NCI-H82 treated with DMSO at 0.1 percent for 48 hours (cell line): ENCODE measurements at regions not wholly inside any gene's neighbourhood (a gene's known extent, or its start where the extent isn't known, plus 50 kb on each side); places are given as distances from the start of the nearest gene placed in this dataset.
"Not testable (repeated sequence)": the region's sequence is repeated elsewhere in the genome, so short reads cannot be mapped to it uniquely, and the experiment has no call there.

Experiments
- DNase-seq: peaks from one replicate; lab custom pipeline; 2025; ENCODE audit not compliant: unreplicated experiment; lab: John Stamatoyannopoulos, UW

DNA sequence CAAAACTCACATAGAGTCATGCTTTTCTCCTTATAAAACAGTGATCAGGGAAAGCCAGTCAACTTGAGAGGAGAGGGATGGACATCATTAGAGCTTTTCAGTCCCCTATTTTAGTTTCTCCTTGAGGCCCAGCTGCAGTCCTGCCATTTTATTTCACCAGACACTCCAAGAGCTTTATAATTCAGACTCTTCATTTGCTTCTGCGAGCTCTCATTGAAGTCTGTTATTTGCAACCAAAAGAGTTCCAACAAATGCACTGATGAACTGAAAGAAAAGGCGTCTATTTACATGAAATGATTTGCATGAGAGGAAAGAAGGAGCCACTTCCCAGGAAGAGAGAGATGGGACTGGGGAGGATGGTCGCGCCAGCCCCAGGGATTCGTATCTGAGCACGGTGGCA lies 86.8 kb downstream of the NDUFA12 start:
- DNase-seq: no peak

DNA sequence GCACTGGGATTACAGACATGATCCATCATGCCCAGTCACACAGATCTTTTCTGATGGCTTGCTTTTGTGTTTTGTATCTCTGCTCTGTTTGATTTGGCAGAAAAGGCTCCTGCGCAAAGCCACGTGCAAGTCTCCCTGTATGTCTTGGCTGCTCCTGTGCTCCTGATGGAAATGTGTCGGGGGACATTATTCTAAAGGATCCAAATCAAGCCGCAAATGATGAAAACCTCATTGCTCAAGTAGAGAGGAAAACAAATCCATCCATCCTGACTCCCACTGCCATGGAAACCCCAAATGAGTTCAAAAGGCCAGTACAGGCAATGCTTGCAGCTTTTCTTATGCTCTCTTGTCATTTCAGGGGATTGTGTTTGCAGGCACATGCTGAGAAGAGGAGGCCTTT lies 93.8 kb downstream of the NDUFA12 start:
- DNase-seq: no peak

DNA sequence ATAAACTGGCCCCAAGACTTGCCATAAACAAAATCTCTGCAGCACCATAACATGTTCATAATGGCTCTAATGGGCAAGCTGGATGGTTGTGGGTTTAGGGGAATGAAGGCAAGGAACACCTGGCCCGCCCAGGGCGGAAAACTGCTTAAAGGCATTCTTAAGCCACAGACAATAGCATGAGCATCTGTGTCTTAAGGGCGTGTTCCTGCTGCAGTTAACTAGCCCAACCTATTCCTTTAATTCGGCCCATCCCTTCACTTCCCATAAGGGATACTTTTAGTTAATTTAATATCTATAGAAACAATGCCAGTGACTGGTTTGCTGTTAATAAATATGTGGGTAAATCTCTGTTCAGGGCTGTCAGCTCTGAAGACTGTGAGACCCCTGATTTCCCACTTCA lies 97.7 kb downstream of the NDUFA12 start:
- not testable (repeated sequence) for DNase-seq

DNA sequence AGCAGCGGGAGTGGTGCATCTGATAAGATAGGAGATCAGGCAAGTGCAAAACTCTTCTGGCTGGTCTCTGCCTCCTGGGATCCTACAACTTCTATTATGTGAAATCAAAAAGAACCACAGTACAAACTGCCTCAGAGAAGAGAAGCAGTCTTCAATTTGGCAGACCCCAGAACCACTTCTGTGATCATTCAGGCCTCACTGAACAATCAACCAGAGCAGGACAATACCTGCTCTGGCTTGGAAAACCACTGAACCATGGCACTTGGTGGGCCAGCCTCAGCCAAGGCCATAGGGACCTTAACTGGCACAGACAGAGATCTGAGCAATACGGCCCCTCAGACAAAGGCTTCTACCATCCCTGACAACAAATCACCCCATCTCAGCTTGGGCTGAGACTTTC lies 103.0 kb downstream of the NDUFA12 start:
- DNase-seq: no peak

DNA sequence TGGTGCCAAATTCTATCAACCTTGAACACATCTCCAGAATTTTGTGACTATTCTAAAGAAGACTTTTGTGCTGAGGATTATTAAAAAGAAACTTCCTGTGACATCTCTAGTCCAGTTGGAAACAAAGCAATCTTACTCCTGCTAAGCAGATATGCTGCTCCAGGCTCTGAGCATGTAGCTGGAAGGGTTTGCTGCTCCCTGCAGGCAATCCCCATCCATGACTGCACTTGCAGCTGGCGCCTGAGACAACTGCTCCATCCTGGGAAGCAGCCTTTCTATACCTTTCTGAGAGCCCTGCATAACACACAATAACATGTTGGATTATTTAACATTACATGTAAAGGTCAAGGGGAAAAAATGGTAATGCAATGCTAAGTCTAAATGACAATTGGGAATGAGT lies 105.1 kb downstream of the NDUFA12 start:
- DNase-seq: no peak

DNA sequence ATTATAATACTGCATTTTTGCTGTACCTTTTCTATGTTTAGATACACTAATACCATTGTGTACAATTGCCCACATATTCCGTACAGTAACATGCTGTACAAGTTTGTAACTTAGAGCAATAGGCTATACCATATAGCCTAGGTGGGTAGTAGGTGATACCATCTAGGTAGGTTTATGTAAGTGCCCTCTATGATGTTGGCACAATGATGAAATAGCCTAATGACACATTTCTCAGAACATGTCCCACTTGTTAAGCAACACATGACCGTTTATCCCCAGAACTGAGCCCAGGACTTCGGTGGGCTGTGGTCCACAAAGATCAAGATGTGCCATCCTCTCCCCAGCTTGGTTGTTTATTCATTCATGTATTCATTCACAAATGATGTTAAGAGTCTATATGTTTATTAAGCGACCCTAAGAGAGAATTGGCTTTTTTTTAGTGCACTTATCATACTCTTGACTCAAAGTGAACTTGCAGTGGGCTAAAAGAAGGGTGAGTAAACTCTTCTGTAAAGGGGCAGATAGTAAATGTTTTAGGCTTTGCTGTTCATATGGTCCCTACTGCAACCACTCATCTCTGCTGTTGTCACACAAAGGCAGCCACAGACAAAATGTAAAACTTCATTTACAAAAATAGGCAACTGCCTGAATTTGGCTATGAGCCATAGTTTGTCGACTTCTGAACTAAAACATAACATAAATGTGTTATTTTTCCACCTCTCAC lies 110.8 kb downstream of the NDUFA12 start:
- DNase-seq: no peak

DNA sequence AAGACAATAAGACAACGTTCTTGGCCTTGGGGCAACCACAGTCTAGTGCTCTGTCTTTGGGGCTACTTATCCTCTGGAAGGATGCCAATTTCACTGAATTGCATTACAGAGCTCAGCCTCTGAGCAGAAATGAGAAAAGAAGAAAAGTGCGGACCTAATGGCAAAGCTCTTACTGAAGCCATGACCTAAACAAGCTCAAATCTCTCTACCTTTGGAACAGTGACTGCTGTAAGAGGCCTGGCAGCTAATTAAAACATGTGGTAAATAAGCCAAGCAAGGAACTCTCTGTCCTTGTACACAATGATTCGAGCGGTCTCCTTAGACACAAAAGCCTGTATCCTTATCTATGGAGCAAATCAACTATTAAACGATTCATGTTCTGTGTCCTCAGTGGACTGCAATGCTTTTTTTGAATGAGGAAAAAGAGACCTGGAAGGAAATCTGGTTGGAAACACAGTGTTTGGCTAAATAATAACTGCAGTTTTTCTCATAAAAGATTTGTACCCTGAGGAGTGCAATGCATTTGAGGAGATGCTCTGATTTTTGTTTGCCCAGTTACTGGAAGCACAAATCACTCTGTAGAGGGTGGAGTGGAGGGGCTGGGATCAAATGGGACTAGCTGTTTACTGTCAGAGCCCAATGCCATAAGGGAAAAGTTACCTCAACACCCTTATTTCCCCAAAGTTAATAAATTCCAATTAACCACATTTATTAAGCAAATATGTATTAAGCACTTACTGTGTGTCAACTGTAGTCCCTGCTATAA lies 113.9 kb downstream of the NDUFA12 start:
- peak; percentile 10 for DNase-seq

DNA sequence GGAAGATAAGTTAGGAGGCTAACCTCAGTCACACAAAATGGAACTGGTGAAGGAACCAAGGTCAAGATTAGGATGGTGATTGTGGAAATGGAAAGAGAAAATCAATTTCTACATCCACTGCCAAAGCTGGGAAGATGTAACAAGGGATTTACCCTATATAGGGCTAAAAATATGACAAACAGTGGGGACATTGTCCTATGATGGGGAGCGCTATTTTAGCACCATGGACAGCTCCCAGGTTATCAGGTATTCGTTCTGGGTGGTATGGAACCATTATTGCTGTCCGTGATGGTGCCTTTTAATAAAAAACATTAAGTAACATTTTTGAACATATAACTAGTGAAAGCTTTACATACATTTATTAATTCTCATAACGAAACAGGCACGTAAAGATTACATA lies 124.0 kb downstream of the NDUFA12 start:
- DNase-seq: no peak

DNA sequence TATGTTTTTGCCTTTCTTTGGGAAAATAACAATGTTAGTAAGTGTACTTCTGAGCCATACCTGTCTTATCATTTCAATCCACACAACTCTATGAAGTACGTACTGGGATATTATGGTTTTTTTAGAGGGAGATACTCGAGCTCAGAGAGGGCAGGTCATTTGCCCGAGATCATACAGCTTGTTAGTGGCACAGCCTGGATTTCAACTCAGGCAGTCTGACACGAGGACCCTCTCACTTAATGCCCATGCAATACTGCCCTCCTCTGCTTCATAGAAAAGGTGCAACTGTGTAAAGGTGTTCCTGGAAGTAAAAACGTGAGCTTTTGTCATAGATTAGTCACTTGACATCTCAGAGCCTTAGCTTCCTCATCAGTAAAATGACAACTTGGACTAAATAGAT lies 128.0 kb downstream of the NDUFA12 start:
- DNase-seq: no peak

DNA sequence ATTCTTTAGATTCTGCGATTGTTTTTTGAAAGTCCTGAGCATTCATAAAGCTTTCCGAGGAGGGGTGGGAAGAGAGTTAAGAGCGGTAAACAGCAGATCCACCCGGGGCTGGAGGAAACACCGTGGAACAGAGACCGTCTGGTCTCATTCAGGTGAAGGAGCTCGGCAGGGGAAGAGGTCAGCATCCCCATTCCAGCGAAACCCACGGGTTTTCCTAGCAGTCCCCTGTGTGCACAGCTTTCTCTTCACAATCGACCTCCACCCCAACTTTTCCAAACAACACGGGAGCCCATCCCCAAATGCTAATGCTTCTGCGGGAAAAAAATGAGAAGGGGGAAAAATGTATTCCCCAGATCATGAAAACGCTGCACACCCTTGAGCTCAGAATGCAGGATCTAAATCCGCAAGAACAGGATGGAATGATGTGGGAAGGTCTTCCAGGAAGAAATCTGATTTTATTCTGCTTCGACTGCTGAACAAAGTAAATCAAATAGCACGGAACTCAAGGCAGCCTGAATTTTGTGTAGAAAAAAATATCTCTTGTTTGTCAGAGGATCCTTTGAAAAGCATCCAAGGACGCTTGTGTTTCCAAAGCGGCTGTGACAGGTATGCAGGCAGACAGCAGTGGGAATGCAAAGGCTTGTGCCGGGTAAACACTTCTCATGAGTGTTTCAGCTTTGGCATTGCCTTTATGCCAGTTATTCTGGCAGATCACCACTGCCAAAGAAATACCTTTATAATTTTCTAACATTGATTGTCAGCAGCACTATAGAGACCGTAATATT lies 128.8 kb downstream of the NDUFA12 start:
- no peak for DNase-seq

DNA sequence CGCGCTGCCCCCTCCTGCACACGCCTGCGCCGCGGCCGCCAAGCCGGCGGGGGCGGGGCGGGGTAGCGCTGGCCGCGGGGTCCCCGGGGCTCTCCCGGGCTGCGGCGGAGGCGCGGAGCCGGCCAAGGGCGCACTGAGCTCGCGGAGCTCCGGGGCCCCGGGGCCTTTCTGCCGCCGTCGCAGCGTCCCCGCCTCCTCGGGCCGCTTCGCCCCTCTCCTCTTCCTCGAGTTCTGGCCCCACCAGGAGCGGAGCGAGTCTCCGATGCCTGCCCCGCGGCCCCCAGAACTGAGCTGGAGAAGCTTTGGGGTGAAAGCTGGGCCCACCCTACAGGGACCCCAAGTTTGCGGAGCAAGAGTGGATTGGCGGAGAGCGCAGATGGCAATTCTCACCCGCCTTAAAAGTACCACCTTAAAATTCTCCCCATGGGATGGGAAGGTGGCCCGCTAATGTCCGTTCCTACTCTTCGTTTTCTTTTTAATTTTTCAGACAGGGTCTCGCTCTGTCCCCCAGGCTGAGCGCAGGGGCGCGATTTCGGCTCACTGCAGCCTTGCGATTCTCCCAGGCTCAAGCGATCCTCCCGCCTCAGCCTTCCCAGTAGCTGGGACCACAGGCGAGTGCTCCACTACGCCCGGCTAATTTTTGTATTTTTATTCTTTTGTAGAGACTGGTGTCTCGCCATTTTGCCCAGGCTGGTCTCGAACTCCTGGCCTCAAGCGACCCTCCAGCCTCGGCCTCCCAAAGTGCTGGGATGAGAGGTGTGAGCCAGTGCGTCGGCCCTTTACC lies 129.6 kb downstream of the NDUFA12 start:
- DNase-seq: no peak

DNA sequence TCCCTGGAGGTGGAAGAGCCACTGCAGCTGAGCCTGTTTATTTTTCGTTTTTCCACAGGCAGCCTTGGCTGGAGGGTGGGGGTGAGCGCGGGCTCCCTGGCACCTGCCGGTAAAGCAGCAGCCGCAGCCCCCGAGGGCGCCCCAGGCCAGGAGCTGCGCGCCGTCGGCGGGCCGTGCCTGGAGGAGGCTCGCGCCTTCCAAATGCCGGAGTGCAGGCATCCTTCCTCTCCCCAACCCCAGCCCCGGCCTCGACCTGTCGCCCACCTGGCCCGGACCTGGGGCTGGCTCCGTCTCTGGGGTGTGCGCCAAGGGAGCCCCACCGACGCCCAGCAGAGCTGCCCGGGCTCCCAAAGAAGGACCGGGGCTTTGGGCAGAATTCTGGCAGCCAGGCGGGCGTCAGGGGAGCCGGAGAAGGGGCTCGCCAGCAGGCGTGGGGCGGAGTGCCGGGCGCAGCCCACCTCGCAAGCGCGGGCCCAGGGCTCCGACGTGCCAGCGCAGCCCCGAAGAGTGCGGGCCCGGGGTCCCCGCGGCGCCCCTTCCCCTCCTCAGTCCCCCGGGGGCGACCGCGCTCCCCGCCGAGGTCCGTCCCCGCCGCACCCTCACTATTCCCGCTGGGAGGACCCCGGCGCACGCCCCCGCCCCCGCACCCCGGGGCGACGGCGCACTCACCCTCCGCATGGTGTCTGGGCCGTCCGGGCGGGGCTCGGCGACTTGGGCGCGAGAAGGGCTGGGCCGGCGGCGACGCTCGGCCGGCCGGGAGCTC lies 130.3 kb downstream of the NDUFA12 start:
- DNase-seq: no peak

DNA sequence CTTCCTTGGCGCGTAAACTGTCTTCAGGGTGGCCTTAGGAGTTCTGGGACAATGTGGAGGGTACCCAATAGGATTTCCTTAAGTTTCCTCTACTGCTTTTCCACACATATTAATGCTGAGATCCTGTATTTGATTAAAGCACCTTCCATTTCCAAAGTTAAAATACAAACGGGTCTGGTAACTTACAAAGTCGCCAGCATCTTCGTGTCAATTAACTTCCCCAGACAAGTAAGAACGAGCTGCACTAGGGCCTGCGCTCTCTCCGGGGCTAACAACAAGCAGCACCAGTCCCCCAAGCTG lies 130.9 kb downstream of the NDUFA12 start:
- no peak for DNase-seq

DNA sequence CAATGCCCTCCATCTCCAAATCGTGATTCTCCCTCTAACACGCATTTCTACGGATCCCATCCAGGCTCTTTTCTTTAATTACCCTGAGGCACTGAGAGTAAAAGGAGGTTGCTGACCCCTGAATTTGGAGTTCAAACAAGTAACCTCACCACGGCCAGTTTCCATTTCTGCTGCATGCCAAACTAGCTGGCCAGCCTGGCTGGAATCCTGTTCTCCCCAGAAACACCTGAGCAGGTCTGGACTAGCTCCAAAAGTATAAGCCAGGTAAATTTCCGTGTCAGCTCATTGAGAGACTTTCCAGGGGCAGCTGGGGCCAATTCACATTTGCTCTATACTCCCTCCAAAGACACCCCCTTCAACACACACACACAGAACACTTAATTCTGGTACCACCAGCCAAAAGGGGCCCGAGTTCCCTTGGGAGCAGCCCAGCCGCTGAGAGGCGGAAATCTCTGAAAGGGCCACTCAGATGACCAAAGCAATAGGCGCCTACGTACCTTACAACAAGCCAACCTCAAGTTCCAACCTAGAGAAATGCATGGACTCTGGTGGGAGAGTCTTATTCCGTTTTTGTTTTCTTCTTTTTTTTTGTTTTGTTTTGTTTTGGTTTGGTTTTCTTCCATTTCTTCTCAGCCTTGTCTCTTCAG lies 131.4 kb downstream of the NDUFA12 start:
- no peak for DNase-seq

DNA sequence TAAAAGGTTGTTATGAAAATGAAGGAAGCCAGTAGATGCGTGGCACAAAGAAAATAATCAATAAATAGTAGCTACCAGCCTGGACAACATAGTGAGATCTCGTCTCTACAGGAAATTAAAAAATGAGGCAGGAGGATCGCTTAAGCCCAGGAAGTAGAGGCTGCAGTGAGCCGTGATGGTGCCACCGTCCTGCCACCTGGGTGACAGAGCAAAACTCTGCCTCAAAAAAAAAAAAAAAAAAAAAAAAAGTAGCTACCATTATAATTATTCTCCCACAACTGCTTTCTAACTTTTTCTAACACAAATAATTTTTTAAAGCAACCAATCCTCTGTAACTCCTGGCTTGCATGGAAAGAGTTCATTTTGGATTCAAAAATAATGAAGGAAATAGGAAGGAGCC lies 133.0 kb downstream of the NDUFA12 start:
- no peak for DNase-seq

DNA sequence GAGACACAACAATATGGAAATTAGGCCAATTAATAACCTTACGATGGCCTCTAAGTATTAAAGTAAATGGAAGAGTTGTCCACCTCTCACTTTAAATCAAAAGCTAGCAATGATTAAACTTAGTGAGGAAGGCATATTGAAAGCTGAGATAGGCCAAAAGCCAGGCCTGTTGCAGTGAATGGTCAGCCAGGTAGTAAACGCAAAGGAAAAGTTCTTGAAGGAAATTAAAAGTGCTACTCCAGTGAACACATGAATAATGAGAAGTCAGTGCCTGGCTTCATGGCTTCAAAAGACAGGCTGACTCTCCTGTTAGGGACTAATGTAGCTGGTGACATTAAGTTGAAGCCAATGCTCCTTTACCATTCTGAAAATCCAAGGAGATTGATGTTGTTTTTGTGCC lies 135.3 kb downstream of the NDUFA12 start:
- no peak for DNase-seq

DNA sequence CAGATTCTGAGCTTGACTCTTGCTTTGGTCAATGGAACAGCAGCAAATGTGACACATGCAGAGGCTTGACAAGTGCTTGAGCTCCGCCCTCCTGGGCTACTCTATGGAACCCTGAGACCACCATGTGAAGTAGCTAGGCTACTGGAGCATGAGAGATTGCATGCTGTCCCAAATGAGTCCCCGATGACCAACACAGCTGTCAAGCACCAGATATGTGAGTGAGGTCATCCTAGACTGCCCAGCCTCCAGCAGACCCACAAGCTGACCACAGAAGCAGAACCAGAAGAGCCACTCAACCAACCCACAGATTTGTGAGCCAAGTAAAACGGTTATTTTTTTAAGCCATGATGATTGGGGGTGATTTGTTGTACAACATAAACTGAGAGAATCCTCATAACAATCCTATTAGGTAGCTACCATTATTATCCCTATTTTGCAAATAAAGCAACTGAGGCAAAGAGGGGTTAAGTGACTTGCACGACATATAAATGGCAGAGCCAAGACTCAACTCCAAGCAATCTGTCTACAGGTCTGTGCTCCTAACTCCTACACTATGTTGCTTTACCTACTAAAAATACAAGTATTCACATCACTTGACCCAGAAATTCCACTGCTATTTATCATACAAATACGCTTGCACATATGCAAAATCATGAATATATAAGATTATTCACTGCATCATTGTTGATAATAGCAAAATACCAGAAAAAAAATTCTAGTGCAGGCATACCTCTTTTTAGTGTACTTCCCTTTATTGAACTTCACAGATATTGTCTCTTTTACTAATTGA lies 136.2 kb downstream of the NDUFA12 start:
- no peak for DNase-seq

DNA sequence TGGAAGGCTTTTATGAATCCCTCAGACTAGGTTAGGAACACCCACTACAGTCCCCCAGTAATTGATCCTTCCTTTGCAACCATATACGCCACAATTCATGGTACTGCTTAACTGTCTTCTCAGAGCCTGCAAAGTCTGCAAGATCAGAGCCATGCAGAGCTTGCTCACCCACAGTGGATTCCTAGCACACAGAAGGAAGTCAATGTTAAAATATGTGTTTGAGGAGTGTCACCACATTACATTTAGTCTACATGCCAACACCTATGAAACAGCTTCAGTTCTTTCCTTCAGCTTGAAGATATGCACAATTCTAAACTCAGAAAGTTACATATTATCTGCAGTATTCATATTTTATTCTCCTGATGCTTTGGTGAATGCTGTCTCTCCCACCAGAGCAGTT lies 138.5 kb downstream of the NDUFA12 start:
- no peak for DNase-seq

DNA sequence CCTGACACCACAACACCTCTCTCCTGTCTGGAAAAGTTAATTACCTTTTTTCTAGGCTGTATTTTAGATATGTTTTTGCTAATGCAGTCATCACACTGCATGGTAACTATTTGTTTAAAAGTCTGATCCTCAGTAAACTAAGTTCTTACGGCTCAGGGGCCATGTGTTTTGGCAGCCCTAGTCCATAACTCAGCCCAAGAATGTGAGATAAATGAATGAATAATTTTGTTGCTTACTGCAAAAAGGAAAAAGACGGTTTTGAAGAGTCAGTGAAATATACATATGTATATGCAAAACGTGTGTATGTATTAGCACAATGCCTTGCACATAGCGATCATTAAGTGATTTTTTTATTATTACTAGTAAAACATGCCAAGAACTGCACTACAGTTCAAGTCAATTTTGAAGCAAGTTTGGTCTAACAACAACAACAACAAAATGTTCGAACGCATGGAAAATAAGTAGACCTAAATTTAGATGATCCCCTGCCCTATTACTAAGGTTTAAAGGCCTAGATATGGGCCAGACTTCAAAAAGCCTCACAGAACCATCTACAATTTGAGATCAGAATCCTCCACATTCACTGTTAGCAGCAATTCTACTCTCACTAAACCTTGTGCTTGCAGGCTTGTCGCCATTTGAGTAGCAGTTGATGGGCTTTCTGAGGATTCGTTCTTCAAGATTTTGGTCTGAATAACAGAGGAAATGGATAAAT lies 140.0 kb downstream of the NDUFA12 start:
- no peak for DNase-seq
